T-cell (primary cell): ENCODE measurements at regions not wholly inside any gene's neighbourhood (a gene's known extent, or its start where the extent isn't known, plus 50 kb on each side); places are given as distances from the start of the nearest gene placed in this dataset.

Experiments used
- ATAC-seq, 4 experiments: fragments of 200-7000 bp in 3 of 4; fragments of 150-1000 bp in 1 of 4; cut with Tn5 transposase; replicated peaks in 1 of 4; 1 replicate in 3 of 4; 2 replicates in 1 of 4; pipeline ENCODE4 v1.10.0; 2021; ENCODE audit warnings: moderate library complexity in 3 of 4, mild to moderate bottlenecking in 2 of 4, moderate number of reproducible peaks in 1 of 4
- CTCF ChIA-PET, 2 donors: fragments of 300-600 bp; sonication (Branson Sonifier 250); formaldehyde crosslinking; loops; one replicate each; lab custom pipeline; 2022; ENCODE audit warnings: antibody characterized with exemption in 2 of 2; lab: Charles Lee
- POLR2A ChIA-PET, 2 donors: fragments of 300-600 bp; sonication (Branson Sonifier 250); formaldehyde crosslinking; loops; one replicate each; lab custom pipeline; 2022; ENCODE audit warnings: antibody characterized with exemption in 2 of 2; lab: Charles Lee
- DNase-seq, 35 experiments: peaks; one replicate each; pipeline versions ENCODE4 v3.0.0 to v3.0.0-alpha.2; 2013 to 2023
- H3K27ac ChIP-seq: one replicate; pipeline ENCODE4 v1.5.1; 2013; ENCODE audit warnings: low read length
- H3K27me3 ChIP-seq, 2 experiments: replicated peaks in 1 of 2; 1 replicate in 1 of 2; 2 replicates in 1 of 2; pipeline versions ENCODE4 v1.6.1 to v1.7.0; 2013; ENCODE audit warnings: low read length in 1 of 2, mixed read lengths in 1 of 2; ENCODE audit not compliant: control insufficient read depth in 2 of 2, insufficient read depth in 2 of 2; ENCODE audit errors: extremely low read depth in 1 of 2
- H3K36me3 ChIP-seq, 2 donors: 1 replicate in 1 of 2; 2 replicates in 1 of 2; pipeline versions ENCODE4 v1.6.1 to v1.7.0; 2013; ENCODE audit warnings: low read length in 1 of 2; ENCODE audit not compliant: control insufficient read depth in 2 of 2, insufficient read depth in 1 of 2; ENCODE audit errors: extremely low read depth in 1 of 2
- H3K4me1 ChIP-seq, 2 experiments: 1 replicate in 1 of 2; 2 replicates in 1 of 2; pipeline versions ENCODE4 v1.6.1 to v1.7.0; 2013; ENCODE audit warnings: low read length in 2 of 2, mixed read lengths in 1 of 2; ENCODE audit not compliant: insufficient read depth in 2 of 2, control insufficient read depth in 1 of 2; ENCODE audit errors: extremely low read depth in 1 of 2
- H3K4me3 ChIP-seq, 2 donors: 1 replicate in 1 of 2; 2 replicates in 1 of 2; pipeline versions ENCODE4 v1.5.1 to v1.7.0; 2013; ENCODE audit warnings: mild to moderate bottlenecking in 2 of 2, low read length in 1 of 2, moderate library complexity in 1 of 2; ENCODE audit not compliant: control insufficient read depth in 1 of 2; ENCODE audit errors: extremely low read depth in 1 of 2
- H3K9me3 ChIP-seq: 2 replicates; pipeline ENCODE4 v1.7.0; 2013
- H3K27ac Mint-ChIP-seq, 2 donors: one replicate each; pipeline ENCODE4 v1.8.0; 2020 to 2021; ENCODE audit warnings: mild to moderate bottlenecking in 2 of 2, mixed read lengths in 2 of 2
- H3K27me3 Mint-ChIP-seq, 2 donors: one replicate each; pipeline ENCODE4 v1.8.0; 2021 to 2022; ENCODE audit warnings: mixed read lengths in 2 of 2
- H3K36me3 Mint-ChIP-seq: one replicate; pipeline ENCODE4 v1.8.0; 2021; ENCODE audit warnings: mixed read lengths
- H3K4me1 Mint-ChIP-seq, 3 donors: one replicate each; pipeline ENCODE4 v1.8.0; 2020 to 2022; ENCODE audit warnings: mixed read lengths in 3 of 3, mild to moderate bottlenecking in 1 of 3
- H3K4me3 Mint-ChIP-seq, 3 donors: one replicate each; pipeline ENCODE4 v1.8.0; 2020 to 2022; ENCODE audit warnings: mild to moderate bottlenecking in 3 of 3, mixed read lengths in 3 of 3, moderate library complexity in 3 of 3
- H3K9me3 Mint-ChIP-seq, 3 donors: one replicate each; pipeline ENCODE4 v1.8.0; 2020 to 2022; ENCODE audit warnings: mixed read lengths in 3 of 3
- WGBS: methylation state at CpG from one replicate; pipeline ENCODE4 v1.1.5; 2013; ENCODE audit warnings: missing lambda C conversion rate; ENCODE audit not compliant: insufficient coverage; 5-methylcytosine and 5-hydroxymethylcytosine counted together

GRCh38 chr10:14391342-14391741, 60.6 kb upstream of the FRMD4A start:
- Mint-ChIP-seq H3K9me3 (peaks cover 5 to 13% (median 7%) of the 10 kb centered on the region in 3 donors), H3K4me1 (peaks cover 16 to 37% (median 29%) of the 10 kb centered on the region in 3 donors), H3K27ac (no peak overlapping the region), H3K36me3 (no peaks in the 10 kb centered on the region), H3K4me3 (no peak overlapping the region), H3K27me3 (peaks cover 0 to 3% of the 10 kb centered on the region in 2 donors)
- ChIA-PET CTCF (interaction anchor here in 1 of 2 donors (0.6 kb wide), 1 partner anchor 782 kb away, joined by 4 read pairs; no protein-coding TSS in a partner anchor), POLR2A (interaction anchor here in 1 of 2 donors (0.6 kb wide), 1 partner anchor 1307 kb away, joined by 6 read pairs; no protein-coding TSS in a partner anchor)
- Histone ChIP-seq H3K4me1 (peaks cover 7 to 9% of the 10 kb centered on the region in 2 experiments), H3K27ac (no peak overlapping the region), H3K36me3 (no peaks in the 10 kb centered on the region), H3K27me3 (no peaks in the 10 kb centered on the region), H3K9me3 (no peaks in the 10 kb centered on the region), H3K4me3 (no peak overlapping the region)
- ATAC-seq (no peak), DNase-seq (no peak)
- no CpG with 5 or more reads among the region's 6 CpGs for WGBS

DNA sequence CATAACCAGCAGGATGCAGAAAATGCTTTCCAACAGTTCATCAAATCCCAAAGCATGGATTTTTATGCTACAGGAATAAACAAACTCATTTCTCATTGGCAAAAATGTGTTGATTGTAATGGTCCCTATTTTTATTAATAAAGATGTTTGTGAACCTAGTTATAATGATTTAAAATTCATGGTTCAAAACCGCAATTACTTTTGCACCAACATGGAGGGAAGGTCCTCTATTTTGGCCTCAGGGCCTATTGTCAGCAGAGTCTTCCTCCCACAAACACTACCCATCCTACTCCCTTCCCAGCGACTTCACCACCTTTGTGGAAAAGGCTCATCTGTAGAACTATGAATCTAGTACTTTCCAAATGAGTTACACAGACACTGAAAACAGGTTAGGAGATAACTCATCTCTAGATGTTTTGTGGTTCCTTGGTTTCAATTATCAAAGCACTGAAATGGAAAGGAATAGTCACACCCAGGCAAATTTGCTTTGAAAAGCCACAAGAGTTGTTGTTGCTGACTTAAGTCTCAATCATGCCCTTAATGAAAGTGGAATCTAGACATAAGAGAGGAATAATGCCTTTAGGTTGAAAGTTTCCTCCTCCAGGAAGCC, 59.4 kb upstream of the FRMD4A start:
- H3K9me3 Mint-ChIP-seq = peaks cover 4 to 13% (median 7%) of the 10 kb centered on the region in 3 donors
- Histone ChIP-seq H3K36me3 (no peaks in the 10 kb centered on the region), H3K4me1 (peaks cover 7 to 9% of the 10 kb centered on the region in 2 experiments), H3K27me3 (no peaks in the 10 kb centered on the region), H3K4me3 (no peak overlapping the region), H3K9me3 (no peaks in the 10 kb centered on the region), H3K27ac (no peak overlapping the region)
- peak overlapping the region in 2 of 3 donors; percentile 42 to 60 for H3K4me3 Mint-ChIP-seq
- POLR2A ChIA-PET = no interaction called here
- peaks cover 0 to 3% of the 10 kb centered on the region in 2 donors for H3K27me3 Mint-ChIP-seq
- no CpG with 5 or more reads among the region's 2 CpGs for WGBS
- CTCF ChIA-PET = no interaction called here
- peaks cover 24 to 50% (median 42%) of the 10 kb centered on the region in 3 donors for H3K4me1 Mint-ChIP-seq
- H3K27ac Mint-ChIP-seq = no peak overlapping the region
- no peaks in the 10 kb centered on the region for H3K36me3 Mint-ChIP-seq
- ATAC-seq (peak; percentile 16 to 80 (median 65)), DNase-seq (peak in 1 of 35 experiments; percentile 26)

- Mint-ChIP-seq H3K4me1 (peaks cover 43 to 78% (median 63%) of the 10 kb centered on the region in 3 donors), H3K27me3 (peaks cover 0 to 3% of the 10 kb centered on the region in 2 donors), H3K27ac (no peak overlapping the region), H3K36me3 (no peaks in the 10 kb centered on the region), H3K9me3 (no peaks in the 10 kb centered on the region), H3K4me3 (no peak overlapping the region)
- ChIA-PET CTCF (no interaction called here), POLR2A (no interaction called here)
- H3K4me3 ChIP-seq = no peak overlapping the region
- no peak for DNase-seq
- no peaks in the 10 kb centered on the region for H3K9me3 ChIP-seq
- no peak for ATAC-seq
- no peak overlapping the region for H3K27ac ChIP-seq
- WGBS = 55% methylated on average over 9 of the region's 13 CpGs
- peaks cover 26 to 35% of the 10 kb centered on the region in 2 experiments for H3K4me1 ChIP-seq
- no peaks in the 10 kb centered on the region for H3K36me3 ChIP-seq
- peaks cover 0 to 6% of the 10 kb centered on the region in 2 experiments for H3K27me3 ChIP-seq
These were observed 55.2 kb upstream of the FRMD4A start for GRCh38 chr10:14385596-14386593.

DNA sequence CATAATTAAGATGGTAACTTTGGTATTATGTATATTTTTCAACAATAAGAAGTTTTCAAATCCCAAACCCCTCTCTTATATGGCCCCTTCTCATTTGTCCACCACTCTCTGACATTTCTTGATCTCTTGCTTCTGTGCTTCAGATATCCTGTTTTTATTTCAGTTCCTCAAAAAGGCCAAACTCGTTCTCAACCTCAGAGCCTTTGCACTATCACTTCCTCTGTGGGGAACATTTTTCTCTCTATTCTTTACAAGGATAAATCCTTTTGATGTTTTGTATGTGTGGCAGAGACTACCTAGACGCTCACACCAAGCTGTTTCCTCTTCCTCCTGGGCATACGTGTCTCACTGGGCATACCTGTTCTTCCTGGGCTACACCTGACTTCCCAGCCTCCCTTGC, 54.2 kb upstream of the FRMD4A start:
- Mint-ChIP-seq H3K4me1 (peaks cover 34 to 69% (median 54%) of the 10 kb centered on the region in 3 donors), H3K27ac (no peak overlapping the region), H3K4me3 (no peak overlapping the region), H3K27me3 (peaks cover 0 to 3% of the 10 kb centered on the region in 2 donors), H3K36me3 (no peaks in the 10 kb centered on the region), H3K9me3 (no peaks in the 10 kb centered on the region)
- POLR2A ChIA-PET = no interaction called here
- DNase-seq = no peak
- CTCF ChIA-PET = no interaction called here
- no peak for ATAC-seq
- Histone ChIP-seq H3K4me1 (peaks cover 23 to 26% of the 10 kb centered on the region in 2 experiments), H3K27me3 (peaks cover 0 to 6% of the 10 kb centered on the region in 2 experiments), H3K4me3 (no peak overlapping the region), H3K36me3 (no peaks in the 10 kb centered on the region), H3K27ac (no peak overlapping the region), H3K9me3 (no peaks in the 10 kb centered on the region)
- WGBS = no CpG with 5 or more reads among the region's 3 CpGs

DNA sequence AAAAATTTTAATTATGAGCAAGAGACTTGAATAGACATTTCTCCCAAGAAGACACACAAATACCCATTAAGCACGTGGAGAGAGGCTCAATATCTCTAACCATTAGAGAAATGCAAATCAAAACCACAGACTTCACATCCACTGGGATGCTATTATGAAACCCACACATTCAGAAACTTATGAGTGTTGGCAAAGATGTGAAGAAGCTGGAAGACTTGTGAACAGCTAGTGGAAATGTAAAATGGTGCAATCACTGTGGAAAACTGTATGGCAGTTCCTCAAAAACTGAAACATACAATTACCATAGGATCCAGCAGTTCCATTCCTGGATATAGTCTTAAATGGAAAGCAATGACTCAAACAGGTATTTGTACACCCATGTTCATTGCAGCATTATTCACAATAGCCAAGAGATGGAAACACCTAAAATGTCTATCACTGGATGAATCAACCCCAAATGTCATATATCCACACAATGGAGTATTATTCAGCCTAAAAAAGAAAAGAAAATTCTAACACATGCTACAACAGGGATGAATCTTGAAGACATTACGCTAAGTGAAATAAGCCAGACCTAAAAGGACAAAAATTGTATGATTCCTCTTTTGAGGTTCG, 53.5 kb upstream of the FRMD4A start:
- Mint-ChIP-seq H3K9me3 (no peaks in the 10 kb centered on the region), H3K36me3 (no peaks in the 10 kb centered on the region), H3K4me3 (no peak overlapping the region), H3K4me1 (peaks cover 29 to 64% (median 50%) of the 10 kb centered on the region in 3 donors), H3K27ac (no peak overlapping the region), H3K27me3 (peaks cover 0 to 3% of the 10 kb centered on the region in 2 donors)
- no peak for DNase-seq
- Histone ChIP-seq H3K27me3 (peaks cover 0 to 6% of the 10 kb centered on the region in 2 experiments), H3K9me3 (no peaks in the 10 kb centered on the region), H3K4me1 (peaks cover 20 to 28% of the 10 kb centered on the region in 2 experiments), H3K4me3 (no peak overlapping the region), H3K36me3 (no peaks in the 10 kb centered on the region), H3K27ac (no peak overlapping the region)
- ChIA-PET POLR2A (interaction anchor here in 1 of 2 donors (0.5 to 0.8 kb wide), 5 partner anchors 11 to 862 kb away, joined by 3 to 5 read pairs (median 4); no protein-coding TSS in a partner anchor), CTCF (no interaction called here)
- 100% methylated on average over 1 of the region's 3 CpGs for WGBS
- ATAC-seq = no peak

GRCh38 chr10:14383266-14383665, 52.5 kb upstream of the FRMD4A start:
- no peaks in the 10 kb centered on the region for H3K9me3 Mint-ChIP-seq
- ATAC-seq (no peak), DNase-seq (no peak)
- POLR2A ChIA-PET = interaction anchor here (0.6 kb wide), 3 partner anchors 18 to 863 kb away, joined by 3 to 5 read pairs (median 4); no protein-coding TSS in a partner anchor
- H3K4me1 Mint-ChIP-seq = peaks cover 29 to 64% (median 52%) of the 10 kb centered on the region in 3 donors
- CTCF ChIA-PET = interaction anchor here in 1 of 2 donors (0.6 kb wide), 1 partner anchor 199 kb away, joined by 5 read pairs; no protein-coding TSS in a partner anchor
- no peak overlapping the region for H3K4me3 Mint-ChIP-seq
- no peak overlapping the region for H3K4me3 ChIP-seq
- H3K9me3 ChIP-seq = no peaks in the 10 kb centered on the region
- H3K27me3 ChIP-seq = peaks cover 0 to 11% of the 10 kb centered on the region in 2 experiments
- H3K4me1 ChIP-seq = peaks cover 20 to 28% of the 10 kb centered on the region in 2 experiments
- no peak overlapping the region for H3K27ac ChIP-seq
- no peaks in the 10 kb centered on the region for H3K36me3 Mint-ChIP-seq
- H3K27ac Mint-ChIP-seq = no peak overlapping the region
- peaks cover 0 to 3% of the 10 kb centered on the region in 2 donors for H3K27me3 Mint-ChIP-seq
- WGBS = 90% methylated on average over 2 of the region's 7 CpGs
- no peaks in the 10 kb centered on the region for H3K36me3 ChIP-seq
